Lung (tissue), 11 donors: ENCODE measurements at regions not wholly inside any gene's neighbourhood (a gene's known extent, or its start where the extent isn't known, plus 50 kb on each side); places are given as distances from the start of the nearest gene placed in this dataset.
"Not testable (repeated sequence)": the region's sequence is repeated elsewhere in the genome, so short reads cannot be mapped to it uniquely, and the experiment has no call there.

ENCODE experiments used
- ATAC-seq: fragments of 200-7000 bp; cut with Tn5 transposase; one replicate; pipeline ENCODE4 v1.9.1; 2020; ENCODE audit warnings: moderate number of reproducible peaks; ENCODE audit not compliant: insufficient read depth, low FRiP score
- DNase-seq, 3 donors: peaks; one replicate each; pipeline ENCODE4 v3.0.0-alpha.2; 2013 to 2017
- H3K27ac ChIP-seq, 2 donors: one replicate each; pipeline ENCODE4 v1.5.1; 2013; ENCODE audit warnings: mild to moderate bottlenecking in 2 of 2, moderate library complexity in 2 of 2, control low read depth in 1 of 2, inconsistent platforms in 1 of 2, low read depth in 1 of 2, low read length in 1 of 2
- H3K27me3 ChIP-seq, 3 donors: one replicate each; pipeline ENCODE4 v1.5.1; 2013; ENCODE audit warnings: low read length in 2 of 3; ENCODE audit not compliant: control insufficient read depth in 3 of 3, insufficient read depth in 3 of 3
- H3K36me3 ChIP-seq, 4 donors: one replicate each; pipeline ENCODE4 v1.5.1; 2013; ENCODE audit warnings: low read length in 4 of 4, mild to moderate bottlenecking in 1 of 4, moderate library complexity in 1 of 4; ENCODE audit not compliant: control insufficient read depth in 4 of 4, insufficient read depth in 4 of 4
- H3K4me1 ChIP-seq, 5 donors: one replicate each; pipeline ENCODE4 v1.5.1; 2013; ENCODE audit warnings: low read length in 5 of 5, mild to moderate bottlenecking in 2 of 5, moderate library complexity in 1 of 5; ENCODE audit not compliant: control insufficient read depth in 5 of 5, insufficient read depth in 5 of 5
- H3K4me3 ChIP-seq: one replicate; pipeline ENCODE4 v1.5.1; 2013; ENCODE audit warnings: mild to moderate bottlenecking, control low read depth, moderate library complexity
- H3K9ac ChIP-seq, 2 donors: one replicate each; pipeline ENCODE4 v1.5.1; 2013; ENCODE audit warnings: low read length in 2 of 2, control low read depth in 1 of 2; ENCODE audit not compliant: insufficient read depth in 1 of 2
- H3K9me3 ChIP-seq, 4 donors: one replicate each; pipeline ENCODE4 v1.5.1; 2013; ENCODE audit warnings: low read length in 3 of 4, mild to moderate bottlenecking in 1 of 4, moderate library complexity in 1 of 4; ENCODE audit not compliant: control insufficient read depth in 4 of 4, insufficient read depth in 3 of 4
- WGBS, 2 donors: extraction: QIAGEN DNeasy Blood & Tissue Kit; methylation state at CpG; one replicate each; pipeline ENCODE4 v1.1.7; 2013; 5-methylcytosine and 5-hydroxymethylcytosine counted together
- TF ChIP-seq, protein P1 (sequence below): IDR thresholded peaks from 2 replicates; pipeline ENCODE4 v1.5.1; 2012; ENCODE audit warnings: mild to moderate bottlenecking; ENCODE audit errors: control extremely low read depth, extremely low read depth
- donor health status: control.
- donor health status: control.
- donor health status: Bipolar disorder and iron deficiency.
- donor health status: healthy.
- donor health status: DM: yes; HTN: yes; CAD: no.

GRCh38 chr11:109708184-109708583 lies 286.2 kb downstream of the C11orf87 start:
- Histone ChIP-seq H3K27ac (no peak overlapping the region), H3K36me3 (no peaks in the 10 kb centered on the region), H3K9me3 (no peaks in the 10 kb centered on the region), H3K9ac (no peak overlapping the region), H3K27me3 (no peaks in the 10 kb centered on the region), H3K4me1 (no peaks in the 10 kb centered on the region), H3K4me3 (no peak overlapping the region)
- WGBS, 2 donors = 61 to 71% methylated on average over 1 of the region's 1 CpG
- no peak for ATAC-seq
- DNase-seq = no peak
- TF ChIP-seq, protein P1, sequence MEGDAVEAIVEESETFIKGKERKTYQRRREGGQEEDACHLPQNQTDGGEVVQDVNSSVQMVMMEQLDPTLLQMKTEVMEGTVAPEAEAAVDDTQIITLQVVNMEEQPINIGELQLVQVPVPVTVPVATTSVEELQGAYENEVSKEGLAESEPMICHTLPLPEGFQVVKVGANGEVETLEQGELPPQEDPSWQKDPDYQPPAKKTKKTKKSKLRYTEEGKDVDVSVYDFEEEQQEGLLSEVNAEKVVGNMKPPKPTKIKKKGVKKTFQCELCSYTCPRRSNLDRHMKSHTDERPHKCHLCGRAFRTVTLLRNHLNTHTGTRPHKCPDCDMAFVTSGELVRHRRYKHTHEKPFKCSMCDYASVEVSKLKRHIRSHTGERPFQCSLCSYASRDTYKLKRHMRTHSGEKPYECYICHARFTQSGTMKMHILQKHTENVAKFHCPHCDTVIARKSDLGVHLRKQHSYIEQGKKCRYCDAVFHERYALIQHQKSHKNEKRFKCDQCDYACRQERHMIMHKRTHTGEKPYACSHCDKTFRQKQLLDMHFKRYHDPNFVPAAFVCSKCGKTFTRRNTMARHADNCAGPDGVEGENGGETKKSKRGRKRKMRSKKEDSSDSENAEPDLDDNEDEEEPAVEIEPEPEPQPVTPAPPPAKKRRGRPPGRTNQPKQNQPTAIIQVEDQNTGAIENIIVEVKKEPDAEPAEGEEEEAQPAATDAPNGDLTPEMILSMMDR = no peak

GRCh38 chr11:109714444-109714843 lies 292.5 kb downstream of the C11orf87 start:
- not testable (repeated sequence) for H3K4me3 ChIP-seq, ATAC-seq
- WGBS, 2 donors = 92 to 98% methylated on average over 2 of the region's 2 CpGs

GRCh38 chr11:109715424-109715823 lies 293.4 kb downstream of the C11orf87 start:
- not testable (repeated sequence) for H3K27me3 ChIP-seq, DNase-seq, H3K4me1 ChIP-seq, H3K36me3 ChIP-seq, H3K27ac ChIP-seq, H3K9ac ChIP-seq, H3K4me3 ChIP-seq, ATAC-seq
- peaks cover 0 to 11% (median 2%) of the 10 kb centered on the region in 4 donors for H3K9me3 ChIP-seq
- 73 to 87% methylated on average over 4 of the region's 4 CpGs for WGBS, 2 donors

More at GRCh38 chr11:109714444-109714843, 292.5 kb downstream of the C11orf87 start:
- not testable (repeated sequence) for H3K27me3 ChIP-seq, DNase-seq, H3K4me1 ChIP-seq, H3K36me3 ChIP-seq, H3K9ac ChIP-seq, H3K27ac ChIP-seq
- peaks cover 0 to 11% (median 2%) of the 10 kb centered on the region in 4 donors for H3K9me3 ChIP-seq

DNA sequence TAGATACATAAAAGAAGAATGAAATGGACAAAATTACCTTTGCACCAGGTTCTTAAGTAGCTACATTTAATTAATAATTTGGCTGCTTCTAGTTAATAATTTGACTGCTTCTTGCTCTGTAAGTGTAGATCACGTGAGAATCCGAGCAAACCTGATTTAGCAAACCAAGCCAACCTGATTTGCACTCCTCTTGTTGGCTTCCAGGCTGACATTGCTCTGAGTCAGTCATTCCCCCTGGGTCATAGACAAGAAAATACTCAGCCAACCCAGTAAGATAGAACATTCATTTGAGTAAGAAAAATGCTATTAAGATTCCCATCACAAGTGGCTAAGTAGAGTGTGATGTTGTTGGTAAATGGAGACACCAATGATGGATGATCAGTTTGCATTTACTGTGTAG lies 304.1 kb downstream of the C11orf87 start:
- no peak overlapping the region for H3K4me3 ChIP-seq
- DNase-seq (no peak), ATAC-seq (no peak)
- TF ChIP-seq, protein P1 = no peak
- 86 to 96% methylated on average over 2 of the region's 2 CpGs for WGBS, 2 donors
- no peak overlapping the region for H3K27ac ChIP-seq
- H3K36me3 ChIP-seq = no peaks in the 10 kb centered on the region
- no peaks in the 10 kb centered on the region for H3K27me3 ChIP-seq
- no peaks in the 10 kb centered on the region for H3K9me3 ChIP-seq
- no peak overlapping the region for H3K9ac ChIP-seq
- no peaks in the 10 kb centered on the region for H3K4me1 ChIP-seq

- WGBS, 2 donors = 48 to 74% methylated on average over 1 of the region's 1 CpG
- Histone ChIP-seq H3K9ac (no peak overlapping the region), H3K9me3 (no peaks in the 10 kb centered on the region), H3K36me3 (no peaks in the 10 kb centered on the region), H3K27ac (no peak overlapping the region), H3K4me1 (no peaks in the 10 kb centered on the region), H3K27me3 (no peaks in the 10 kb centered on the region), H3K4me3 (no peak overlapping the region)
- TF ChIP-seq, protein P1 = no peak
- DNase-seq (no peak), ATAC-seq (no peak)
These were observed 306.1 kb downstream of the C11orf87 start for GRCh38 chr11:109728056-109728455.
